ENCODE measurements at regions not wholly inside any gene's neighbourhood (a gene's known extent, or its start where the extent isn't known, plus 50 kb on each side); places are given as distances from the start of the nearest gene placed in this dataset.

GRCh38 chr2:7194950-7195349 lies 277.7 kb downstream of the RNF144A start:
- Mint-ChIP-seq H3K27me3 (ENCODE audit: insufficient read depth, unreplicated experiment) (peaks cover 7% of the 10 kb centered on the region), H3K4me1 (ENCODE audit: low read depth, unreplicated experiment) (no peaks in the 10 kb centered on the region), H3K27ac (ENCODE audit: unreplicated experiment) (no peak overlapping the region), H3K9me3 (ENCODE audit: unreplicated experiment) (peaks cover 10% of the 10 kb centered on the region), H3K36me3 (ENCODE audit: insufficient read depth, unreplicated experiment) (no peaks in the 10 kb centered on the region), H3K4me3 (ENCODE audit: unreplicated experiment) (no peak overlapping the region)
- BruUV-seq (replicated peaks) = no TSS peak
- Histone ChIP-seq H3K4me1 (no peaks in the 10 kb centered on the region), H3K27me3 (replicated peaks; ENCODE audit: control insufficient read depth, insufficient read depth, low read length) (no peaks in the 10 kb centered on the region), H3K36me3 (ENCODE audit: control insufficient read depth, insufficient read depth, low read length) (no peaks in the 10 kb centered on the region), H3K4me3 (ENCODE audit: low read depth, low read length) (no peak overlapping the region), H3K9me3 (no peaks in the 10 kb centered on the region)
- ChIA-PET CTCF (interaction anchor here (1.0 kb wide), 1 partner anchor 9 kb away, joined by 3 read pairs; no protein-coding TSS in a partner anchor), POLR2A (no interaction called here)
- no peak for DNase-seq
- intact Hi-C loops (cut with micrococcal nuclease; ENCODE audit: unreplicated experiment) = no loop called here
- no peak for TF ChIP-seq CTCF (IDR thresholded peaks at IDR 0.05; ENCODE audit: insufficient read depth in 1 of 2, low read depth in 1 of 2, low read length in 1 of 2, severe bottlenecking in 1 of 2, unreplicated experiment in 1 of 2)

- no TSS peak for BruUV-seq (replicated peaks)
- peaks cover 7% of the 10 kb centered on the region for H3K27me3 Mint-ChIP-seq (ENCODE audit: insufficient read depth, unreplicated experiment)
- H3K27ac Mint-ChIP-seq (ENCODE audit: unreplicated experiment) = no peak overlapping the region
- H3K36me3 Mint-ChIP-seq (ENCODE audit: insufficient read depth, unreplicated experiment) = no peaks in the 10 kb centered on the region
- ChIA-PET CTCF (no interaction called here), POLR2A (no interaction called here)
- TF ChIP-seq CTCF (IDR thresholded peaks at IDR 0.05; ENCODE audit: insufficient read depth in 1 of 2, low read depth in 1 of 2, low read length in 1 of 2, severe bottlenecking in 1 of 2, unreplicated experiment in 1 of 2) = no peak
- Histone ChIP-seq H3K4me1 (no peaks in the 10 kb centered on the region), H3K27me3 (replicated peaks; ENCODE audit: control insufficient read depth, insufficient read depth, low read length) (no peaks in the 10 kb centered on the region), H3K4me3 (ENCODE audit: low read depth, low read length) (no peak overlapping the region), H3K36me3 (ENCODE audit: control insufficient read depth, insufficient read depth, low read length) (no peaks in the 10 kb centered on the region), H3K9me3 (no peaks in the 10 kb centered on the region)
- H3K4me3 Mint-ChIP-seq (ENCODE audit: unreplicated experiment) = no peak overlapping the region
- no peaks in the 10 kb centered on the region for H3K4me1 Mint-ChIP-seq (ENCODE audit: low read depth, unreplicated experiment)
- intact Hi-C loops (cut with micrococcal nuclease; ENCODE audit: unreplicated experiment) = no loop called here
- DNase-seq = no peak
- peaks cover 10% of the 10 kb centered on the region for H3K9me3 Mint-ChIP-seq (ENCODE audit: unreplicated experiment)
Measured at GRCh38 chr2:7196883-7197282, 279.7 kb downstream of the RNF144A start.

- POLR2A ChIA-PET = no interaction called here
- Mint-ChIP-seq H3K9me3 (ENCODE audit: unreplicated experiment) (peaks cover 10% of the 10 kb centered on the region), H3K27ac (ENCODE audit: unreplicated experiment) (no peak overlapping the region), H3K4me1 (ENCODE audit: low read depth, unreplicated experiment) (no peaks in the 10 kb centered on the region), H3K27me3 (ENCODE audit: insufficient read depth, unreplicated experiment) (peaks cover 14% of the 10 kb centered on the region), H3K4me3 (ENCODE audit: unreplicated experiment) (no peak overlapping the region), H3K36me3 (ENCODE audit: insufficient read depth, unreplicated experiment) (no peaks in the 10 kb centered on the region)
- no peaks in the 10 kb centered on the region for H3K36me3 ChIP-seq (ENCODE audit: control insufficient read depth, insufficient read depth, low read length)
- no peaks in the 10 kb centered on the region for H3K27me3 ChIP-seq (replicated peaks; ENCODE audit: control insufficient read depth, insufficient read depth, low read length)
- CTCF ChIA-PET = no interaction called here
- H3K4me3 ChIP-seq (ENCODE audit: low read depth, low read length) = no peak overlapping the region
- no peak for DNase-seq
- intact Hi-C loops (cut with micrococcal nuclease; ENCODE audit: unreplicated experiment) = loop anchor here (2.0 to 5.0 kb wide), 3 partner anchors 85 to 175 kb away; no protein-coding TSS in a partner anchor
- TF ChIP-seq CTCF (IDR thresholded peaks at IDR 0.05; ENCODE audit: insufficient read depth in 1 of 2, low read depth in 1 of 2, low read length in 1 of 2, severe bottlenecking in 1 of 2, unreplicated experiment in 1 of 2) = no peak
- no TSS peak for BruUV-seq (replicated peaks)
- H3K9me3 ChIP-seq = no peaks in the 10 kb centered on the region
- no peaks in the 10 kb centered on the region for H3K4me1 ChIP-seq
Measured at GRCh38 chr2:7201851-7202250, 284.6 kb downstream of the RNF144A start.

Measured in Caco-2 (cell line).